ENCODE measurements at regions not wholly inside any gene's neighbourhood (a gene's known extent, or its start where the extent isn't known, plus 50 kb on each side); places are given as distances from the start of the nearest gene placed in this dataset.
"Not testable (repeated sequence)": the region's sequence is repeated elsewhere in the genome, so short reads cannot be mapped to it uniquely, and the experiment has no call there.

DNA sequence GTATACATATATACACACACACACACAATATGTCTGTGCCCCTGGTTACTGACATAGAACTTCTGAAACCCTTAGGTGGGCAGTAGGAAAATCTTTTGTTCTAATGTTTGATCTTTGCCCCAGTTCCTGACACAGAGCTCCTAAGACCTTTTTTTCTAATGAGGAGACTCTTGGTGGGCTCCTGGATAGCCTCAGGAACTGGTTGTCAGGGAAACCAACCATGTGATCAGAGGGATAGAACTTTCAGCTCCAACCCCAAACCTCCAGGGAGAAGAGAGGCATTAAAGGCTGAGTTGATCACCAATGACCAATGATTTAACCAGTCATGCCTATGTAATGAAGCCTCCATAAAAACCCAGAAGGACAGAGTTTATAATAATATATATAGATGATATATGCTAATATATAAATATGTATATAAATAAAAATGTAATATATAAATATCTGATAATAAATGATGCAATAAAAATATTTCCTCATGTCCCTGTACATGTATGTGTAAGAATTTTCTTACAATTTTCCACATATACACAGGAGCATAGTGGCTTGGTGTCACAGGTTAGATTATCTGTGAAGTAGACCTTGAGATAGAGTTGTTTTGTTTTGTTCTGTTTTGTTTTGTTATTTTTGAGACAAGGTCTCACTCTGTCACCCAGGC, 93.3 kb downstream of the GPX5 start:
- DNase-seq (no peak), ATAC-seq (no peak)
- intact Hi-C loops (cut with micrococcal nuclease), result no loop called here

DNA sequence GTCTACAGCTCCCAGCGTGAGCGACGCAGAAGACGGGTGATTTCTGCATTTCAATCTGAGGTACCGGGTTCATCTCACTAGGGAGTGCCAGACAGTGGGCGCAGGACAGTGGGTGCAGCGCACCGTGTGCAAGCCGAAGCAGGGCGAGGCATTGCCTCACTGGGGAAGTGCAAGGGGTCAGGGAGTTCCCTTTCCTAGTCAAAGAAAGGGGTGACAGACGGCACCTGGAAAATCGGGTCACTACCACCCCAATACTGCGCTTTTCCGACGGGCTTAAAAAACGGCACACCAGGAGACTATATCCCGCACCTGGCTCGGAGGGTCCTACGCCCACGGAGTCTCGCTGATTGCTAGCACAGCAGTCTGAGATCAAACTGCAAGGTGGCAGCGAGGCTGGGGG, 95.6 kb downstream of the GPX5 start:
- DNase-seq; ATAC-seq; intact Hi-C loops (cut with micrococcal nuclease): not testable (repeated sequence)

DNA sequence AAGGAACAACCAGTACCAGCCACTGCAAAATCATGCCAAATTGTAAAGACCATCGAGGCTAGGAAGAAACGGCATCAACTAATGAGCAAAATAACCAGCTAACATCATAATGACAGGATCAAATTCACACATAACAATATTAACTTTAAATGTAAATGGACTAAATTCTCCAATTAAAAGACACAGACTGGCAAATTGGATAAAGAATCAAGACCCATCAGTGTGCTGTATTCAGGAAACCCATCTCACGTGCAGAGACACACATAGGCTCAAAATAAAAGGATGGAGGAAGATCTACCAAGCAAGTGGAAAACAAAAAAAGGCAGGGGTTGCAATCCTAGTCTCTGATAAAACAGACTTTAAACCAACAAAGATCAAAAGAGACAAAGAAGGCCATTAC, 97.6 kb downstream of the GPX5 start:
- intact Hi-C loops (cut with micrococcal nuclease); ATAC-seq; DNase-seq: not testable (repeated sequence)

DNA sequence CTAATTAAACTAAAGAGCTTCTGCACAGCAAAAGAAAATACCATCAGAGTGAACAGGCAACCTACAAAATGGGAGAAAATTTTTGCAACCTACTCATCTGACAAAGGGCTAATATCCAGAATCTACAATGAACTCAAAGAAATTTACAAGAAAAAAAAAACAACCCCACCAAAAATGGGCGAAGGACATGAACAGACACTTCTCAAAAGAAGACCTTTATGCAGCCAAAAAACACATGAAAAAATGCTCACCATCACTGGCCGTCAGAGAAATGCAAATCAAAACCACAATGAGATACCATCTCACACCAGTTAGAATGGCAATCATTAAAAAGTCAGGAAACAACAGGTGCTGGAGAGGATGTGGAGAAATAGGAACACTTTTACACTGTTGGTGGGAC, 100.7 kb downstream of the GPX5 start:
- DNase-seq; intact Hi-C loops (cut with micrococcal nuclease); ATAC-seq: not testable (repeated sequence)

DNA sequence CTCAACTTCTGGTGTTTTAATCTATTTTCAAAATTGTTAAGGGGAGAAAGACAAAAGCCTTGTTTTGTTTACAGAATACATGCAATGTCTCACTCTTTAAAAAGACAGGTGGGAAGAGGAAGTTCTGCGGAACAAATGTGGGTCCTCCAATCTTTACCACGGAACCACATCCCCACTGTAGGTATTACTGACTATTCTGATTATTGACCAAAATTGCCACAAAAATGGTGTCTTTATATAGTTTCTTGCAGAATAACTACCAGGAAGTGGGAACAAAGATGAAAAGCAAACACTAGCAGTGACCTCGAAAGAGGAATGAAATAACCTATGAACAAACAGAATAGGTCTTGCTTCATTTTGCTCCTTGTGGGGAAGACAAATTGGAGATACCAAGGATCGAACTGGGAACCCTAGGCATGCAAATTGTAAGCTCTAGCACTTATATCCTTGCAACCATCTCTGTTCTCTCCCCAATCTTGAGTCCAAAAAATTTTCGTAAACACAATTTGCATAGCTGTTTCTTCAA, 106.7 kb downstream of the GPX5 start:
- no peak for DNase-seq
- ATAC-seq, result no peak
- intact Hi-C loops (cut with micrococcal nuclease), result no loop called here

DNA sequence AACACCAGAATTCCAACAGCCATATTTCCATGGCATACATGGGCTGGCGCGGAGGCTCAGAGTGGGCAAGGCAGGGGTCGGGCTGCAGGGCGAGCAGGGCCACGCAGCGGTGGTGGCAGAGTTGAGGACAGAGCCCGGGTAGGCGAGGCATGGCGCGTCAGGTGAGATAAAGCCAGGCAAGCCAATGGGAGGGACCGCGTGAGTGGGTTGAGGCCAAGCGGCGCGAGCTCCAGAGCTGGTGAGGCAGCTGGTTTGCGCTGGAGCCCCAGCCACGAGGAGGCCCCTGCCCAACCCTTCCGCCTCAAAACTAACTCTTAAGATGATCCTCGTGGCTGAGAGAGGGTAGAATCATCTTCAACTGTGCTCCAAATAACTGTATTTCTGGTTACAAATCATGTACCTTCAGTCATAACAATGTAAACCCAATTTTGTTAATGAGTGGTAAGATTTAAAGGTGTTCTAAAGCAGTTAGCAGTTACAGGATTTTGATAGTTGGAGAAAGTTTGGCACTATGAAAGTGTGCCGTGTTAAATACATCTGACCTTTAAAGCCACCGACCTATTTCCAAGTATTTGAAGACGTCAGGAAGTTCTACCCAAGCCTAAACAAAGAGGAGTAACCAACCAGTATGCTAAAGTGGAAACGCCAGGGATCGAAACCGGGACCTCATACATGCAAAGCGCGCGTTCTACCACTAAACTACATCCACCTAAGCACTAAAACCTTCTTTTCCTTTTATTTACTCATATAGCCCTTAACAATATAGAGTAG, 107.9 kb downstream of the GPX5 start:
- DNase-seq, result no peak
- no peak for ATAC-seq
- intact Hi-C loops (cut with micrococcal nuclease), result no loop called here

DNA sequence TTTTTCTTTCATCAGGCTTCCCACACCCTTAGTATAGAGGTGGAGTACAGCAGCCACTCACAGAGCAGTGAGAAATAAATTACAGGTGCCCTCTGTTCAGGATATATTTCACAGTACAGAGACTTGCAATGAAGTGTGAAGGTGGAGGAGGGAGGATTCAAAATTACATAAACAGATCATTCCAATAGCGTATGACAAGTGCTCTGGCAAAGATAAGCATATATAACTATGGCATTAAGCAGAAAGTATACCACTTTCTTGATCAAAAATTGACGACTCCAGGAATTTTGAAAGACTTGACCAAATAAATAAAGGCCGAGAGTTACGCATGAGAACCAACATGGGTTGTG, 108.7 kb downstream of the GPX5 start:
- ATAC-seq, result no peak
- DNase-seq, result no peak
- intact Hi-C loops (cut with micrococcal nuclease), result no loop called here

DNA sequence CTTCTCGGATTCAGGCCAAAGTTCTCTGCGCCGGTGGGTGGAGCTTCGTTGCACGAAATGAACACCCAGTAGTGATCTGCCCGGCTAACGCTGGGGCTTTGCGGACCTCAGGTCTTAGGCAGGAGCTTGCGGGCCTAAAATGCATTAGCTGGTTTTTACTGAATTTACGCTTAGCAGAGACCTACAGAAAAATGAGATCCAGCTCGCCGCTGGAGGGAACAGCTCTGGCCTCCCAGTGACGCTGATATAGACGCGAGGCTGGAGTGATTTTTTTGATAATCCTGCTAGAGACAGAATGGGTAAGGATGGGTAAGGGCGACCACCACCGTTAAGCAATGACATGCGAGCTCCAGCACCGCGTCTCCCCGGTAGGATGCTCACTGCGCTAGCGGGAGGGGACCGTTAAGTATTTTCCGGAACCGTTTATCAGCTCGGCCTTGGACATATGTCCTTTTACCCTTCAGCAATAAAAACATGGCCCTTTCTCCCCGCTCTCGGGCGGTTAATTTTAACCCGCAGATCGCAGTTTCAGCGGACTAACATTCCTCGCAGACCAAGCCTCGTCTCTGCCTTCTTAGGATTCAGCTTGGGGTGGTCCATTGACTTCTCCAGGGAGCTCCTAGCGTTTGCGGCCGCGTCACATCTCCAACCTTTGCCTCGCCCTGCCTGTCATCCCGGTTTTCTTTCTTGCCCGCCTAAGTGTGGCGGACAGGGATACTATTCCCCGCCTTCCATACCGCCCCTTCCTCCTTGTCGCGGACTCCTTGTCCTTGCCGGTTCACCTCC, 109.3 kb downstream of the GPX5 start:
- intact Hi-C loops (cut with micrococcal nuclease), result no loop called here
- no peak for DNase-seq
- no peak for ATAC-seq

DNA sequence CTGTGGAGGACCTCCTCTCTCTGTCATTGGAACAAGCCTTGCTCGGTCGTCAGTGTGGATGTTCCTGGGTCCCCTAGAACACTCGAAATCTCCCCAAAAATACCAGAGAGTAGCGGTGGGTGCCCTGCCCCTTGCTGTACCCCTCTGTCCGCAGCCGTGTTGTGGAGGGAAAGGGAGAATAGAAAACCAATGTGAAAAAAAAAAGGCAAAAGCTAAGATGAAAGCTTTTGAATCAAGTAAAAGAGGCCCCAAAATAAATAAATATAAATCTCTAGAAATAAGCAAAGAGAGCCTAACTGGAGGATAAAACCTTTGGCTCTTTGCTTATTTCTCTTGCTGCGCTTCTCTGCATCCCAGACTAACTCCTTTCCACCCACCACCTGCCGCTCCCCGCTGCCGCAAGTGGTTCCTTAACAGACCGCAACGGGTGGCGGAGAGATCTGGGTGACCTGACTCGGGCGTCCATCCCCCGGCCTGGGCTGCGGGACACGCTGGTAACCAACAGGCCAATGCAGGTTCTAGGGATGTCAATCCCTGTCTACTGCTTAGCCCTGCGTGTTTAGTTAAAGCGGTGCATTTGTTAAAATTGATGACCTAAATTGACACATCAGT, 110.0 kb downstream of the GPX5 start:
- ATAC-seq, result no peak
- no peak for DNase-seq

DNA sequence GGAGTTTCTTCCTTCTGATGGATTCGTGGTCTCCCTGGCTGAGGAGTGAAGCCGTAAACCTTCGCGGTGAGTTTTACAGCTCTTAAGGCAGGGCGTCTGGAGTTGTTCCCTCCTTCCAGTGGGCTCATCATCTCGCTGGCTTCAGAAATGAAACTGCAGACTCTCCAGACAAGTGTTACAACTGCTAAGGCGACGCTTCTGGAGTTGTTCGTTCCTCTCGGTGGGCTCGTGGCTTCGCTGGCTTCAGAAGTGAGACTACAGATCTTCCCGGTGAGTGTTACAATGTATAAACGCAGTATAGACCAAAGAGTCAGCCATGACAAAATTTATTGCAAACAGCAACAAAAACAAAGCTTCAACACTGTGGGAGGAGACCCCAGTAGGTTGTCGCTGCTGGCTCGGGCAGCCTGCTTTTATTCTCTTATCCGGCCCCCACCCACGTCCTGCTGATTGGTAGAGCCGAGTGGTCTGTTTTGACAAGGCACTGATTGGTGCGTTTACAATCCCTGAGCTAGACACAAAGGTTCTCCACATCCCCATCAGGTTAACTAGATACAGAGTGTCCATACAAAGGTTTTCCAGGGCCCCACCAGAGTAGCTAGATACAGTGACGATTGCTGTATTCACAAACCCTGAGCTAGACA, 113.2 kb downstream of the GPX5 start:
- DNase-seq (no peak), ATAC-seq (no peak)
- intact Hi-C loops (cut with micrococcal nuclease), result no loop called here

More for the DNA sequence above, 110.0 kb downstream of the GPX5 start:
- intact Hi-C loops (cut with micrococcal nuclease), result no loop called here

DNA sequence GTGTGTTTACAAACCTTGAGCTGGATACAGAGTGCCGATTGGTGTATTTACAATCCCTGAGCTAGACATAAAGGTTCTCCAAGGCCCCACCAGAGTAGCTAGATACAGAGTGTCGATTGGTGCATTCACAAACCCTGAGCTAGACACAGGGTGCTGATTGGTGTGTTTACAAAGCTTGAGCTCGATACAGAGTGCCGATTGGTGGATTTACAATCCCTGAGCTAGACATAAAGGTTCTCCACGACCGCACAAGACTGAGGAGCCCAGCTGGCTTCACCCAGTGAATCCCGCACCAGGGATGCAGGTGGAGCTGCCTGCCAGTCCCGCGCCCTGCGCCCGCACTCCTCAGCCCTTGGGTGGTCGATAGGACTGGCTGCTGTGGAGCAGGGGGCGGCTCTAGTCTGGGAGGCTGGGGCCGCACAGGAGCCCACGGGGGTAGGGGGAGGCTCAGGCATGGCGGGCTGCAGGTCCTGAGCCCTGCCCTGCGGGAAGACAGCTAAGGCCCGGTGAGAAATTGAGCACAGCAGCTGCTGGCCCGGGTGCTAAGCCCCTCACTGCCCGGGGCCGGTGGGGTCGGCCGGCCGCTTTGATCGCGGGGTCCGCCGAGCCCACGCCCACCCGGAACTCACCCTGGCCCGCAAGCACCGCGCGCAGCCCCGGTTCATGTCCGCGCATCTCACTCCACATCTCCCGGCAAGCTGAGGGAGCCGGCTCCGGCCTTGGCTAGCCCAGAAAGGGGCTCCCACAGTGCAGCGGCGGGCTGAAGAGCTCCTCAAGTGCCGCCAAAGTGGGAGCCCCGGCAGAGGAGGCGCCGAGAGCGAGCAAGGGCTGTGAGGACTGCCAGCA, 114.0 kb downstream of the GPX5 start:
- ATAC-seq; DNase-seq; intact Hi-C loops (cut with micrococcal nuclease): not testable (repeated sequence)

DNA sequence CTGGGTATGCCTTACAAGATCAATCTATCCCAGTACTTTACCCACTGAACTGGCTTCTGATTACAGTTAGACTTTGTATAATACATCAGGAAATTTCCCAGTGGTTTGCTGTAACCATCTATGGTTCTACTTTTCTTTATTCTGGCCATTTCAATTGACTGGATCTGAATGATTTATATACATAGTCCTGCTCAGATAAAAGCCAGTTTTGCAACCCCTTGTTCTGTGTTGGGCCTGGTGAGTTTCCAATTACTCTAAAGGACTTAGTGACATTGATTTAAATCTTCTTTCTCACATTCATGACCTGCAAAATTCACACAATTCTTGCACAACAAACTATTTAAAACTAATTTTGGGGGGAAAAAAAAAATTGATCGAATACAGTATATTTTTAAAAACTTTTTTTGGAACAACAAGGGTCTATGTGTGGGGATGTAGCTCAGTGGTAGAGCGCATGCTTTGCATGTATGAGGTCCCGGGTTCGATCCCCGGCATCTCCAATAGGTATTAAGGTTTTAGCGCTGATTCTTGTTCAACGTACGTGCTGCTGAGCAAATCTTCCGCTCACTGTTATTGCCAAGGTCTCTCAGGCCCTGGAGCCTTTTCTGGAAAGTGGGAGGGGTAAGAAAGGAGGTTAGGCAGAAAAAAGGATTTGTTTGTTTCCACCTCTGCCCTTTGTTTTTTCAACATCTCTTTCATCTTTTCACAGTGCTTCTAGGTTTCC, 117.5 kb downstream of the GPX5 start:
- no peak for DNase-seq
- intact Hi-C loops (cut with micrococcal nuclease), result no loop called here
- ATAC-seq, result no peak

DNA sequence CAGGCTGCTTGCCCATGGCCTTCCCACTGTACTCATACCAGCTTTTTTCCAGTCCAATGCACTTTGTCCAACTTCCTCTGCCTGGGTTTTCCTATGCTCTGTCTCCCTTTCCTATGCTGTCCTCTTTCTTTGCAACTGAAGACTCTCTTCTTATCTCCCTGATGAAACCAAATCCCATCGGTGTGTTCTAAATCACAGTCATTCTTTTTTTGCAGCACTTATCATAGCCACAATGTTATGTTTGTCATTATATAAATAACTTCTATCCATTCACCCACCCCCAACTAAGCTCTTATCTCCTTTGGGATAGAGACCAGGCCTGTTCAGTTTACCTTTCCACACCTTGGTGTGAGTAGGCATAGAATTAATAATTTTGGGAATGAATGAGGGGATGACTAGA, 121.0 kb downstream of the GPX5 start:
- no peak for ATAC-seq
- no peak for DNase-seq
- intact Hi-C loops (cut with micrococcal nuclease), result no loop called here

DNA sequence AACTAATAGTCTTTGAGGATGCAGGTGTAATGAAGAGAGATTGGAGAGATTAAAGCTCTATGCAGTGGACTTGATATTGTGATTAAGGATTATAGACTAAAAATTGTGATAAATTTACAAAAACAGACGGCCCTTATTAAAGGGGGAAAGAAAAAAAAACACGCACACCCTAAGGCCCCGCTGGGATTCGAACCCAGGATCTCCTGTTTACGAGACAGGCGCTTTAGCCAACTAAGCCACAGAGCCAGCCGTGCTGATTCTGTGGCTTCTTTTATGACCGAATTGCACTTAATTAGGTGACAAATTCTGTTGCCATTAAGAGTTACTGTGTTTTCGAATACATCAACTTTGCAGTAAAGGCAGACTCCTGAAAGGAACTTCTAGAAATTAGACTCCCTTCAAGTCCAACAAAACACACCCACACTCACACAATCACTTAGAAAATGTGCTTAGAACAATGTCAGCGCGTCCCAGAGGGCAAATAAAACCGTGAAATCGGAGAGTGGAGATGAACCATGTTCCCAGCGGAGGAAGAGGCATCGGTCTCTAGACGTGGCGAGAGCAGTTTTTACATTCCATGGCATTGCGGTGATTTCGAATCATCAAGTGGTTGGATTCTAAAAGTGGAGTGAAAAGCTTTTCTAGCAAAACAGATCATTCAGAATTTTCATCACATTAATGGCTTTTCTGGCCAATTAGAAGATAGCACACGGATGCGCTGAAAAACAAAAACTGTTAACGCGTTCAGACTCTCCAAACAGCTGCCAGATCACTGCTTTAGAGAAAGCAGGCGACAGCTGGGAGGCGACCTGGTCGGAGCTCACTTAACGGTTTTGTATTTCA, 122.6 kb downstream of the GPX5 start:
- DNase-seq (no peak), ATAC-seq (peak; percentile 40)
- intact Hi-C loops (cut with micrococcal nuclease), result no loop called here

DNA sequence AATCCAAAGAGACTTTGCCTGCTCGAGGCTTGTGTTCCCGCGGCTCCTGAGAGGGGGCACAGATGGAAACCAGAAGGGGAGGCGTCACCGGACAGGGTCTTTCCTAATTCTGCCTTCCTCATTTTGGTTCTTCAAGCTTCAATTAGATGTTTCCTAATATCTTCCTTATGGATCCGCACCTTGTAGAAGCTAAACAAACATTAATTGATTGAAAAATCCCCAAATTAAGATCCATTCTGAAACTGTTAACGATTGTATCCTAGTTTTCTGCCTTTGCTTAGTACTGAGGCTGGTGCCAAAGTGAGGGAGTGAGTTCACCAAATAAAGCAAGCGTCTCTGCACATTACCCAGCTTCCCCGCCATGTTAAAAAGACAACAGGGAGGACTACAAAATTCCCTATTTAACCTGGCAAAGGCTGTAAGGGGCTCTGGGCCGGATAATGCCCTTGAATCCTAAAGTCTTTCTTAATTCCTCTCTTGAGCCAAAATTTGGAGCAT, 123.2 kb downstream of the GPX5 start:
- intact Hi-C loops (cut with micrococcal nuclease), result no loop called here
- ATAC-seq (no peak), DNase-seq (no peak)

DNA sequence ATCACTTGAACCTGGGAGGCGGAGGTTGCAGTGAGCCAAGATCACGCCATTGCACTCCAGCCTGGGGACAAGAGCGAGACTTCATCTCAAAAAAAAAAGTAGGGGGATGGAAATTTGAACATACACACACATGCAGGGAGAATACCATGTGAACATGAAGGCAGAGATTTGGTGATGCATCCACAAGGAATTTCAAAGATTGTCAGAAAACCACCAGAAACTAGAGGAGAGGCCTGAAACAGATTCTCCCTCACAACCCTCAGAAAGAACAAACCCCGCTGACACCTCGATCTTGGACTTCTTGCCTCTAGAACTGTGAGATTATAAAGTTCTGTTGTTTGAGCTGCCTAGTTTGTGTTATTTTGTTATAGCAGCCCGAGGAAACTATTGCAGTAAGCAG, 125.5 kb downstream of the GPX5 start:
- intact Hi-C loops (cut with micrococcal nuclease), result no loop called here
- DNase-seq, result no peak
- ATAC-seq, result no peak

DNA sequence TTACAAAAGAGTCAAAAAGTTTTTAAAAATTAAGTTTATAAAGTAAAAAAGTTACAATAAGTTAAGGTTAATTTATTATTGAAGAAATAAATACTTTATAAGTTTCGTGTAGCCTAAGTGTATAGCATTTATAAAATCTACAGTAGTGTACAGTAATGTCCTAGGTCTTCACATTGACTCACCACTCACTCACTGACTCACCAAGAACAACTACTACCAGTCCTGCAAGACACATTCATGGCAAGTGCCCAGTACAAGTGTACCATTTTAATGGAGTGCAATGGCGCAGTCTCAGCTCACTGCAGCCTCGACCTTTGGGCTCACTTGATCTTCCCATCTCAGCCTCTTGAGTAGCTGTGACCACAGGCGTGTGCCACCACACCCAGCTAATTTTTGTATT, 128.2 kb downstream of the GPX5 start:
- DNase-seq, result no peak
- no peak for ATAC-seq
- intact Hi-C loops (cut with micrococcal nuclease), result no loop called here
